ENCODE measurements at regions not wholly inside any gene's neighbourhood (a gene's known extent, or its start where the extent isn't known, plus 50 kb on each side); places are given as distances from the start of the nearest gene placed in this dataset.

GRCh38 chr2:15844211-15844801, 96.0 kb upstream of the MYCN start:
- ChIA-PET CTCF (no interaction called here), POLR2A (interaction anchor here (0.6 kb wide), 1 partner anchor 12 kb away, joined by 5 read pairs; no protein-coding TSS in a partner anchor)
- peak; percentile 28; the same call in 1 of the 2 replicates for TF ChIP-seq KLF1 (tag by site-specific recombination; IDR thresholded peaks at IDR 0.05)
- TF ChIP-seq ZNF114 (tag by site-specific recombination; IDR thresholded peaks at IDR 0.05) = no peak
- Histone ChIP-seq H3K4me3 (ENCODE audit: low read depth, low read length) (no peak overlapping the region), H3K4me1 (ENCODE audit: control insufficient read depth, insufficient read depth, low read length) (no peaks in the 10 kb centered on the region), H3K27ac (ENCODE audit: extremely low read depth, low read depth, low read length) (no peak overlapping the region), H3K9me3 (ENCODE audit: control insufficient read depth, insufficient read depth, low read depth, low read length) (no peaks in the 10 kb centered on the region), H3K36me3 (ENCODE audit: control insufficient read depth in 2 of 2, insufficient read depth in 1 of 2, low read length in 2 of 2) (no peaks in the 10 kb centered on the region)

GRCh38 chr2:15845294-15845693, 95.1 kb upstream of the MYCN start:
- Histone ChIP-seq H3K36me3 (ENCODE audit: control insufficient read depth in 2 of 2, insufficient read depth in 1 of 2, low read length in 2 of 2) (no peaks in the 10 kb centered on the region), H3K4me3 (ENCODE audit: low read depth, low read length) (no peak overlapping the region), H3K9me3 (ENCODE audit: control insufficient read depth, insufficient read depth, low read depth, low read length) (no peaks in the 10 kb centered on the region), H3K4me1 (ENCODE audit: control insufficient read depth, insufficient read depth, low read length) (no peaks in the 10 kb centered on the region), H3K27ac (ENCODE audit: extremely low read depth, low read depth, low read length) (no peak overlapping the region)
- TF ChIP-seq OVOL3 (tag by site-specific recombination; IDR thresholded peaks at IDR 0.05) (no peak), ZNF48 (tag by site-specific recombination; IDR thresholded peaks at IDR 0.05) (no peak), ZNF350 (tag by site-specific recombination; IDR thresholded peaks at IDR 0.05) (no peak), ZXDB (tag by site-specific recombination; IDR thresholded peaks at IDR 0.05) (no peak)
- CTCF ChIA-PET = no interaction called here
- POLR2A ChIA-PET = no interaction called here

GRCh38 chr2:15845737-15846405, 94.5 kb upstream of the MYCN start:
- Histone ChIP-seq H3K9me3 (ENCODE audit: control insufficient read depth, insufficient read depth, low read depth, low read length) (no peaks in the 10 kb centered on the region), H3K27ac (ENCODE audit: extremely low read depth, low read depth, low read length) (no peak overlapping the region), H3K4me1 (ENCODE audit: control insufficient read depth, insufficient read depth, low read length) (no peaks in the 10 kb centered on the region), H3K4me3 (ENCODE audit: low read depth, low read length) (no peak overlapping the region), H3K36me3 (ENCODE audit: control insufficient read depth in 2 of 2, insufficient read depth in 1 of 2, low read length in 2 of 2) (no peaks in the 10 kb centered on the region)
- ChIA-PET POLR2A (no interaction called here), CTCF (interaction anchor here (1.2 kb wide), 1 partner anchor 20 kb away, joined by 3 read pairs; no protein-coding TSS in a partner anchor)
- no peak for TF ChIP-seq ZBTB11 (tag by site-specific recombination; conservative IDR thresholded peaks at IDR 0.05; ENCODE audit: low read depth)
- TF ChIP-seq ZNF26 (tag by site-specific recombination; IDR thresholded peaks at IDR 0.05) = no peak
- no peak for TF ChIP-seq ZNF791 (tag by site-specific recombination; IDR thresholded peaks at IDR 0.05)
- no peak for TF ChIP-seq ZNF362 (tag by site-specific recombination; IDR thresholded peaks at IDR 0.05)
- no peak for TF ChIP-seq ZSCAN30 (tag by site-specific recombination; IDR thresholded peaks at IDR 0.05)
- TF ChIP-seq SCRT1 (tag by site-specific recombination; IDR thresholded peaks at IDR 0.05; ENCODE audit: borderline replicate concordance) = no peak
- TF ChIP-seq SP7 (tag by site-specific recombination; IDR thresholded peaks at IDR 0.05) = no peak
